GM12878 (cell line): ENCODE measurements at regions not wholly inside any gene's neighbourhood (a gene's known extent, or its start where the extent isn't known, plus 50 kb on each side); places are given as distances from the start of the nearest gene placed in this dataset.
"Not testable (repeated sequence)": the region's sequence is repeated elsewhere in the genome, so short reads cannot be mapped to it uniquely, and the experiment has no call there.

Experiments
- ATAC-seq: fragments of 200-7000 bp; cut with Tn5 transposase; 3 replicates; pipeline ENCODE4 v1.9.1; 2020; ENCODE audit warnings: mild to moderate bottlenecking, moderate library complexity
- BruUV-seq: library from RNA; stranded (reverse); fragments of 400-500 nt; replicated peaks from 2 replicates; lab custom pipeline; 2021; lab: Mats Ljungman, UMichigan
- CTCF ChIA-PET: fragments of 300-600 bp; sonication (Branson Sonifier 250); formaldehyde crosslinking; extraction: SDS; loops from one replicate; lab custom pipeline; 2021; ENCODE audit warnings: inconsistent platforms; lab: Yijun Ruan, JAX
- POLR2A ChIA-PET: fragments of 350-600 bp; formaldehyde crosslinking; extraction: SDS; loops from one replicate; lab custom pipeline; 2021; ENCODE audit warnings: inconsistent platforms; lab: Charles Lee
- RAD21 ChIA-PET: fragments of 300-600 bp; sonication (Branson Sonifier 250); formaldehyde crosslinking; loops from one replicate; lab custom pipeline; 2023; ENCODE audit warnings: antibody characterized with exemption; ENCODE audit not compliant: unreplicated experiment; lab: Charles Lee
- SMC1A ChIA-PET: fragments of 300-600 bp; sonication (Branson Sonifier 250); formaldehyde crosslinking; loops from one replicate; lab custom pipeline; 2023; ENCODE audit not compliant: unreplicated experiment, uncharacterized antibody; lab: Charles Lee
- DNase-seq: peaks from one replicate; pipeline ENCODE4 v3.0.0-alpha.2; 2011; ENCODE audit warnings: low read depth, low spot score
- FAIRE-seq: peaks from 3 replicates; lab custom pipeline; 2011; peaks lifted over from hg19 to GRCh38; lab: Jason Lieb, UNC
- H2AFZ ChIP-seq: 2 replicates; pipeline ENCODE4 v1.6.0; 2011; ENCODE audit warnings: low read depth, low read length, control low read depth; ENCODE audit not compliant: control insufficient read depth
- H3K27ac ChIP-seq: 2 replicates; pipeline ENCODE4 v1.5.1; 2011; ENCODE audit warnings: control low read depth; ENCODE audit not compliant: control insufficient read depth, insufficient read depth
- H3K27me3 ChIP-seq, 2 experiments: replicated peaks in 1 of 2; 2 replicates each; pipeline versions ENCODE4 v1.6.0 to v1.6.1; 2011; ENCODE audit warnings: low read length in 1 of 2; ENCODE audit not compliant: control insufficient read depth in 2 of 2, insufficient read depth in 2 of 2
- H3K36me3 ChIP-seq, 2 experiments: 2 replicates each; pipeline ENCODE4 v1.5.1; 2011; ENCODE audit warnings: low read length in 1 of 2; ENCODE audit not compliant: control insufficient read depth in 2 of 2, insufficient read depth in 2 of 2
- H3K4me1 ChIP-seq: 2 replicates; pipeline ENCODE4 v1.6.1; 2011; ENCODE audit warnings: mild to moderate bottlenecking, low read length, moderate library complexity, mixed read lengths; ENCODE audit not compliant: control insufficient read depth, insufficient read depth
- H3K4me2 ChIP-seq: 2 replicates; pipeline ENCODE4 v1.6.0; 2011; ENCODE audit warnings: control low read depth; ENCODE audit not compliant: control insufficient read depth, insufficient read depth
- H3K4me3 ChIP-seq: fragments of 200-600 bp; sonication (generic); 2 replicates; pipeline ENCODE4 v1.5.1; 2016
- H3K79me2 ChIP-seq: 2 replicates; pipeline ENCODE4 v1.6.0; 2011; ENCODE audit warnings: low read length; ENCODE audit not compliant: control insufficient read depth, insufficient read depth
- H3K9ac ChIP-seq: 2 replicates; pipeline ENCODE4 v1.8.0; 2011; ENCODE audit warnings: low read length, control low read depth, mixed read lengths; ENCODE audit not compliant: control insufficient read depth, insufficient read depth
- H3K9me3 ChIP-seq: replicated peaks from 3 replicates; pipeline ENCODE4 v1.5.1; 2011; ENCODE audit warnings: mild to moderate bottlenecking, low read length; ENCODE audit not compliant: control insufficient read depth, insufficient read depth
- H4K20me1 ChIP-seq: 2 replicates; pipeline ENCODE4 v1.6.0; 2011; ENCODE audit not compliant: control insufficient read depth, insufficient read depth
- CTCF ChIP-seq, 3 experiments: IDR thresholded peaks in 2 of 3; conservative IDR thresholded peaks in 1 of 3; 2 replicates each; pipeline ENCODE4 v1.5.1; 2011; ENCODE audit warnings: low read depth in 3 of 3, low read length in 3 of 3, mild to moderate bottlenecking in 3 of 3, control low read depth in 2 of 3, moderate library complexity in 2 of 3, inconsistent platforms in 1 of 3, mixed read lengths in 1 of 3; ENCODE audit not compliant: control insufficient read depth in 2 of 3, insufficient read depth in 1 of 3; ENCODE audit errors: extremely low read depth in 1 of 3
- TCF12 ChIP-seq: IDR thresholded peaks from 2 replicates; pipeline ENCODE4 v1.6.1; 2011; ENCODE audit warnings: low read depth, mild to moderate bottlenecking, low read length
- TCF3 ChIP-seq: IDR thresholded peaks from 2 replicates; pipeline ENCODE4 v1.6.1; 2012; ENCODE audit warnings: low read depth, mild to moderate bottlenecking, low read length, borderline replicate concordance; ENCODE audit not compliant: insufficient read depth
- WGBS: methylation state at CpG from one replicate; pipeline ENCODE4 v1.1.6; 2016; ENCODE audit warnings: low lambda C conversion rate; ENCODE audit not compliant: insufficient replicate concordance, insufficient coverage; ENCODE audit errors: missing lambda C conversion rate; 5-methylcytosine and 5-hydroxymethylcytosine counted together
- in situ Hi-C: fragments of 300-500 bp; cut with MboI; formaldehyde crosslinking; loops from 9 replicates; pipeline ENCODE4 v1.14.3; 2018; ENCODE audit warnings: mixed read lengths
- intact Hi-C: fragments of 100-400 bp; cut with micrococcal nuclease; formaldehyde crosslinking; loops from one replicate; pipeline ENCODE4 v1.14.2; 2022; ENCODE audit not compliant: unreplicated experiment

DNA sequence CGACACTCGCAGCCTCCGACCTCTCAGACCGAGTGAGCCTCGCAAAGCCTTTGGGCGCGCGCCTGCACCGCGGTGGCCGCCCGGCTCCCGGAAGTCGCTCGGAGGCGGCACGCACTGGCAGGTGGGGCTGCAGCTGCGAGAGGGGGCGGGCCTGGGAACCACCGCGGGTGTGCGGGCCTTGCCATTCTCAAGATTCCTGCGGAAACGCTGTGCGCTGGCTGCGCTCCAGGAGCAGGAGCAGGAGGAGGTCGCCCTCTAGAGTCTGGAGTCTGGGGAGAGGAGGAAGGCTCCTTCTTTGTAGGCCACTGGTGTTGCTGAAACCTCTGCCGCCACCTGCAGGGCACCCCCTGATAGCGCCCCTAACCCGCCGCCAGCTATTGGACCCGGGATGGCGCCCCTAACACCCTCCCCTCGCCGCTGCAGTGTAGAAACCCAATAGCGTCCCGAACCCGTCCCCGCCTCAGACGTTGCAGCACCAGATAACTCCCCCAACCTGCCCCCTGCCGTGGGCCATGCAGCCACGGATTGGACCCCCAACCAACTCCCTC, 230.6 kb downstream of the LIPI start:
- DNase-seq (peak; percentile 0), ATAC-seq (peak; percentile 96)
- H3K4me1 ChIP-seq, H3K27me3 ChIP-seq, CTCF ChIA-PET, in situ Hi-C loops, POLR2A ChIA-PET, H3K27ac ChIP-seq, H3K36me3 ChIP-seq, RAD21 ChIA-PET, H3K9me3 ChIP-seq, SMC1A ChIA-PET, FAIRE-seq, BruUV-seq, H4K20me1 ChIP-seq, H3K9ac ChIP-seq, intact Hi-C loops, H3K79me2 ChIP-seq: not testable (repeated sequence)
- Histone ChIP-seq H2AFZ (peak overlapping the region; percentile 34; the same call in 1 of the 2 replicates), H3K4me3 (0 out of 2 replicates have a peak overlapping the region, but pooled peaks have one; percentile 16), H3K4me2 (0 out of 2 replicates have a peak overlapping the region, but pooled peaks have one; percentile 17)
- TF ChIP-seq CTCF (IDR thresholded peaks at IDR 0.05 in 2 of 3, conservative IDR thresholded peaks at IDR 0.05 in 1 of 3; ENCODE audit: control insufficient read depth in 2 of 3, extremely low read depth in 1 of 3, insufficient read depth in 1 of 3, low read depth in 3 of 3, low read length in 3 of 3) (peak; percentile 16 to 22 (median 17); a peak in 2 of 6 replicates), TCF12 (peak; percentile 58; the same call in 1 of the 2 replicates), TCF3 (0 out of 2 replicates have a peak, but pooled peaks have one; percentile 15)
- WGBS, result 35% methylated on average over 21 of the region's 42 CpGs

- H3K79me2 ChIP-seq, H3K9ac ChIP-seq, FAIRE-seq, CTCF ChIA-PET, H3K27ac ChIP-seq, DNase-seq, H3K9me3 ChIP-seq, RAD21 ChIA-PET, BruUV-seq, intact Hi-C loops, SMC1A ChIA-PET, H3K36me3 ChIP-seq, H3K27me3 ChIP-seq, in situ Hi-C loops, POLR2A ChIA-PET, H3K4me1 ChIP-seq, H4K20me1 ChIP-seq: not testable (repeated sequence)
- peak; percentile 43 for ATAC-seq
- peak overlapping the region; percentile 29; the same call in 1 of the 2 replicates for H2AFZ ChIP-seq
- 20% methylated on average over 23 of the region's 26 CpGs for WGBS
- 0 out of 2 replicates have a peak overlapping the region, but pooled peaks have one; percentile 22 for H3K4me3 ChIP-seq
- 0 out of 2 replicates have a peak overlapping the region, but pooled peaks have one; percentile 25 for H3K4me2 ChIP-seq
Measured at GRCh38 chr21:13979608-13980007, 231.1 kb downstream of the LIPI start.

- H3K4me2 ChIP-seq, FAIRE-seq, POLR2A ChIA-PET, DNase-seq, ATAC-seq, BruUV-seq, H4K20me1 ChIP-seq, H3K79me2 ChIP-seq, CTCF ChIA-PET, H3K27me3 ChIP-seq, H2AFZ ChIP-seq, H3K27ac ChIP-seq, H3K36me3 ChIP-seq, SMC1A ChIA-PET, H3K9me3 ChIP-seq, H3K4me3 ChIP-seq, in situ Hi-C loops, intact Hi-C loops, H3K4me1 ChIP-seq, H3K9ac ChIP-seq: not testable (repeated sequence)
- RAD21 ChIA-PET, result interaction anchor here (1.7 kb wide), 1 partner anchor 272 kb away, joined by 3 read pairs; no protein-coding TSS in a partner anchor
Measured at GRCh38 chr21:13974582-13974981, 236.2 kb downstream of the LIPI start.
